ENCODE measurements at regions not wholly inside any gene's neighbourhood (a gene's known extent, or its start where the extent isn't known, plus 50 kb on each side); places are given as distances from the start of the nearest gene placed in this dataset.

DNA sequence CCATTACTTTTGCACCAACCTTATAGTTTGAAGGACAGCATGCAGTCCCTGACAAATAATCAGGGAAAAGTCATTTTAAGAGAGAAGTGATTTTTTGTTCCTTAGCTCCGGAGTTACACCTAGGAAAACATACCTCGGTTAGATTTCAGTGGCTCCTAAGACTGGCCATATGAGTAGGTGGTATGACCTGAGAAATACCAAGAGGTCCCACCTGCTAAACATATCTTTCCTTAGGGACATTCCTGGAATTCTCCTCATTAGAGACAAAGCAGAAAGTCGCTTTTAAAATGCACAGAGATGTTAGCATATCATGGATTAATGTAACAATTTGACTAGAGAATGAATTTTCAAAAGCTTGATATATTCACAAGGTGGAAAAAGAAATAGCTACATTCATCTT lies 84.2 kb upstream of the RNPC3 start:
- TF ChIP-seq, protein P1, sequence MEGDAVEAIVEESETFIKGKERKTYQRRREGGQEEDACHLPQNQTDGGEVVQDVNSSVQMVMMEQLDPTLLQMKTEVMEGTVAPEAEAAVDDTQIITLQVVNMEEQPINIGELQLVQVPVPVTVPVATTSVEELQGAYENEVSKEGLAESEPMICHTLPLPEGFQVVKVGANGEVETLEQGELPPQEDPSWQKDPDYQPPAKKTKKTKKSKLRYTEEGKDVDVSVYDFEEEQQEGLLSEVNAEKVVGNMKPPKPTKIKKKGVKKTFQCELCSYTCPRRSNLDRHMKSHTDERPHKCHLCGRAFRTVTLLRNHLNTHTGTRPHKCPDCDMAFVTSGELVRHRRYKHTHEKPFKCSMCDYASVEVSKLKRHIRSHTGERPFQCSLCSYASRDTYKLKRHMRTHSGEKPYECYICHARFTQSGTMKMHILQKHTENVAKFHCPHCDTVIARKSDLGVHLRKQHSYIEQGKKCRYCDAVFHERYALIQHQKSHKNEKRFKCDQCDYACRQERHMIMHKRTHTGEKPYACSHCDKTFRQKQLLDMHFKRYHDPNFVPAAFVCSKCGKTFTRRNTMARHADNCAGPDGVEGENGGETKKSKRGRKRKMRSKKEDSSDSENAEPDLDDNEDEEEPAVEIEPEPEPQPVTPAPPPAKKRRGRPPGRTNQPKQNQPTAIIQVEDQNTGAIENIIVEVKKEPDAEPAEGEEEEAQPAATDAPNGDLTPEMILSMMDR (conservative IDR thresholded peaks at IDR 0.05), result no peak
- TF ChIP-seq ZFX (IDR thresholded peaks at IDR 0.05), result no peak

All from C4-2B (cell line).